ENCODE measurements at regions not wholly inside any gene's neighbourhood (a gene's known extent, or its start where the extent isn't known, plus 50 kb on each side); places are given as distances from the start of the nearest gene placed in this dataset.

DNA sequence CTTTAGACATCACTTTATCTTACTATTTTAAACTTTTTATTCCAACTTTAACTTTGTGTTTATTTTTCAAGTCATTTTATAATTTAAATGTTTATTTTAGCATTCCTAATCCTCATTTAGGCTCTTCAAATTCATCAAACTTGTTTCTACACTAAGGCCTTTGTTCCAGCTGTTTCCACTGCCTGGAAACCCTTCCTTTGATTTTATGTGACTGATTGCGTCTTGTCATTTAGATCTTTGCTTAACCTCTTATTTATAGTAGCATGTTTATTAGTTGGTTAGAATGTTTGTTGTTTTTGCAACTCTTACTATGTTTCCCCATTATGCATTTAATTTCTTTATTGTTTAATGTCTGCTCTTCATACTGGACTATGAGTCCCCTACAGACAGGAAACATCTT is 132.0 kb downstream of the FAM181B start:
- no peak for DNase-seq (ENCODE audit: low read depth, low spot score)
- H3K9me1 ChIP-seq (replicated peaks; ENCODE audit: control insufficient read depth, extremely low read depth, insufficient read depth, low read length): no peaks in the 10 kb centered on the region
- no peaks in the 10 kb centered on the region for H3K4me1 ChIP-seq (ENCODE audit: control insufficient read depth, extremely low read depth, insufficient read depth, low read length)
- no peaks in the 10 kb centered on the region for H4K20me1 ChIP-seq (replicated peaks; ENCODE audit: control insufficient read depth, extremely low read depth, insufficient read depth, low read length)
- H2AFZ ChIP-seq (ENCODE audit: low read depth, low read length): no peak overlapping the region
- POLR2A ChIA-PET: no interaction called here
- no peaks in the 10 kb centered on the region for H3K27me3 ChIP-seq (ENCODE audit: control insufficient read depth in 2 of 2, insufficient read depth in 2 of 2, low read length in 2 of 2)
- H3K9me3 ChIP-seq (replicated peaks; ENCODE audit: control insufficient read depth, insufficient read depth, low read length): no peaks in the 10 kb centered on the region
- H3K4me2 ChIP-seq (ENCODE audit: insufficient read depth, low read length): no peak overlapping the region
- no peak overlapping the region for H3K27ac ChIP-seq (ENCODE audit: insufficient read depth, low read depth, low read length)
- CTCF ChIA-PET: no interaction called here
- dilution Hi-C loops (cut with MboI; ENCODE audit: extremely low pct_ligation_motif_present, low sequenced_read_pairs): no loop called here
- no peaks in the 10 kb centered on the region for H3K79me2 ChIP-seq (ENCODE audit: control insufficient read depth, insufficient read depth, low read length)
- no TSS peak for BruUV-seq (replicated peaks)
- TF ChIP-seq, protein P1, sequence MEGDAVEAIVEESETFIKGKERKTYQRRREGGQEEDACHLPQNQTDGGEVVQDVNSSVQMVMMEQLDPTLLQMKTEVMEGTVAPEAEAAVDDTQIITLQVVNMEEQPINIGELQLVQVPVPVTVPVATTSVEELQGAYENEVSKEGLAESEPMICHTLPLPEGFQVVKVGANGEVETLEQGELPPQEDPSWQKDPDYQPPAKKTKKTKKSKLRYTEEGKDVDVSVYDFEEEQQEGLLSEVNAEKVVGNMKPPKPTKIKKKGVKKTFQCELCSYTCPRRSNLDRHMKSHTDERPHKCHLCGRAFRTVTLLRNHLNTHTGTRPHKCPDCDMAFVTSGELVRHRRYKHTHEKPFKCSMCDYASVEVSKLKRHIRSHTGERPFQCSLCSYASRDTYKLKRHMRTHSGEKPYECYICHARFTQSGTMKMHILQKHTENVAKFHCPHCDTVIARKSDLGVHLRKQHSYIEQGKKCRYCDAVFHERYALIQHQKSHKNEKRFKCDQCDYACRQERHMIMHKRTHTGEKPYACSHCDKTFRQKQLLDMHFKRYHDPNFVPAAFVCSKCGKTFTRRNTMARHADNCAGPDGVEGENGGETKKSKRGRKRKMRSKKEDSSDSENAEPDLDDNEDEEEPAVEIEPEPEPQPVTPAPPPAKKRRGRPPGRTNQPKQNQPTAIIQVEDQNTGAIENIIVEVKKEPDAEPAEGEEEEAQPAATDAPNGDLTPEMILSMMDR (IDR thresholded peaks at IDR 0.05; ENCODE audit: extremely low read depth in 1 of 2, insufficient read depth in 1 of 2, low read depth in 1 of 2, low read length in 2 of 2): no peak
- TF ChIP-seq JUN (IDR thresholded peaks at IDR 0.05; ENCODE audit: borderline replicate concordance, insufficient read depth, insufficient read length, low read depth): no peak
- no peak for TF ChIP-seq FOS (IDR thresholded peaks at IDR 0.05; ENCODE audit: borderline replicate concordance, insufficient read depth, low read length)
- TF ChIP-seq GATA2 (IDR thresholded peaks at IDR 0.05; ENCODE audit: insufficient read depth, insufficient read length, low read depth, low read length): no peak
- no peak for TF ChIP-seq POLR2AphosphoS5 (IDR thresholded peaks at IDR 0.05; ENCODE audit: insufficient read depth, low read depth, low read length)
- TF ChIP-seq, protein P2, sequence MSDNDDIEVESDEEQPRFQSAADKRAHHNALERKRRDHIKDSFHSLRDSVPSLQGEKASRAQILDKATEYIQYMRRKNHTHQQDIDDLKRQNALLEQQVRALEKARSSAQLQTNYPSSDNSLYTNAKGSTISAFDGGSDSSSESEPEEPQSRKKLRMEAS (IDR thresholded peaks at IDR 0.05; ENCODE audit: insufficient read depth, insufficient read length): no peak
- no peak for TF ChIP-seq POLR2A (IDR thresholded peaks at IDR 0.05; ENCODE audit: low read depth, low read length)
- no peak for TF ChIP-seq MYC (IDR thresholded peaks at IDR 0.05; ENCODE audit: low read depth, low read length)
- TF ChIP-seq EZH2 (IDR thresholded peaks at IDR 0.05; ENCODE audit: borderline replicate concordance, low read depth, low read length, severe bottlenecking): no peak
- no peak overlapping the region for H3K9ac ChIP-seq (replicated peaks; ENCODE audit: extremely low read depth, insufficient read depth, low read length)
- no peak overlapping the region for H3K4me3 ChIP-seq (replicated peaks in 1 of 3; ENCODE audit: insufficient read depth in 1 of 3, low read depth in 1 of 3, low read length in 3 of 3)
- H3K36me3 ChIP-seq (ENCODE audit: control insufficient read depth in 2 of 2, extremely low read depth in 1 of 2, insufficient read depth in 2 of 2, low read length in 2 of 2): no peaks in the 10 kb centered on the region
- intact Hi-C loops (cut with micrococcal nuclease): no loop called here
- no peak for FAIRE-seq
